ENCODE measurements at regions not wholly inside any gene's neighbourhood (a gene's known extent, or its start where the extent isn't known, plus 50 kb on each side); places are given as distances from the start of the nearest gene placed in this dataset.

GRCh38 chr14:61140271-61140670 lies 140.9 kb downstream of the TMEM30B start:
- Mint-ChIP-seq H3K27me3 (ENCODE audit: low read depth) (peaks cover 13% of the 10 kb centered on the region), H3K9me3 (peaks cover 34% of the 10 kb centered on the region), H3K27ac (no peak overlapping the region), H3K4me3 (no peak overlapping the region), H3K36me3 (ENCODE audit: low read depth) (no peaks in the 10 kb centered on the region), H3K4me1 (ENCODE audit: low read depth) (no peaks in the 10 kb centered on the region)
- CTCF ChIA-PET: interaction anchor here (1.4 kb wide), 1 partner anchor 114 kb away, joined by 3 read pairs; no protein-coding TSS in a partner anchor
- intact Hi-C loops (cut with micrococcal nuclease): no loop called here
- no peak for DNase-seq

- Mint-ChIP-seq H3K4me3 (no peak overlapping the region), H3K9me3 (peaks cover 24% of the 10 kb centered on the region), H3K36me3 (ENCODE audit: low read depth) (no peaks in the 10 kb centered on the region), H3K4me1 (ENCODE audit: low read depth) (no peaks in the 10 kb centered on the region), H3K27me3 (ENCODE audit: low read depth) (peaks cover 13% of the 10 kb centered on the region), H3K27ac (no peak overlapping the region)
- CTCF ChIA-PET: no interaction called here
- intact Hi-C loops (cut with micrococcal nuclease): no loop called here
- DNase-seq: no peak
Observed at GRCh38 chr14:61139006-61139599, 142.0 kb downstream of the TMEM30B start.

- Mint-ChIP-seq H3K27ac (no peak overlapping the region), H3K27me3 (ENCODE audit: low read depth) (peaks cover 14% of the 10 kb centered on the region), H3K4me3 (no peak overlapping the region), H3K4me1 (ENCODE audit: low read depth) (peaks cover 2% of the 10 kb centered on the region), H3K36me3 (ENCODE audit: low read depth) (no peaks in the 10 kb centered on the region), H3K9me3 (peaks cover 12% of the 10 kb centered on the region)
- intact Hi-C loops (cut with micrococcal nuclease): loop anchor here (1.0 kb wide), 1 partner anchor 45 kb away; no protein-coding TSS in a partner anchor
- CTCF ChIA-PET: no interaction called here
- no peak for DNase-seq
Observed at GRCh38 chr14:61132894-61133293, 148.2 kb downstream of the TMEM30B start.

- no peak overlapping the region for H3K27ac Mint-ChIP-seq
- H3K36me3 Mint-ChIP-seq (ENCODE audit: low read depth): no peaks in the 10 kb centered on the region
- CTCF ChIA-PET: no interaction called here
- intact Hi-C loops (cut with micrococcal nuclease): no loop called here
- H3K4me3 Mint-ChIP-seq: no peak overlapping the region
- peaks cover 2% of the 10 kb centered on the region for H3K4me1 Mint-ChIP-seq (ENCODE audit: low read depth)
- peaks cover 6% of the 10 kb centered on the region for H3K9me3 Mint-ChIP-seq
- peaks cover 10% of the 10 kb centered on the region for H3K27me3 Mint-ChIP-seq (ENCODE audit: low read depth)
- DNase-seq: no peak
Observed at GRCh38 chr14:61132336-61132735, 148.8 kb downstream of the TMEM30B start.

- peaks cover 2% of the 10 kb centered on the region for H3K4me1 Mint-ChIP-seq (ENCODE audit: low read depth)
- H3K9me3 Mint-ChIP-seq: no peaks in the 10 kb centered on the region
- CTCF ChIA-PET: no interaction called here
Observed at GRCh38 chr14:61130512-61131260, 149.6 kb downstream of the SLC38A6 start.

GRCh38 chr14:61129168-61129745 lies 148.2 kb downstream of the SLC38A6 start:
- H3K27me3 Mint-ChIP-seq (ENCODE audit: low read depth): peaks cover 7% of the 10 kb centered on the region
- intact Hi-C loops (cut with micrococcal nuclease): no loop called here
- CTCF ChIA-PET: no interaction called here
- DNase-seq: no peak
- H3K9me3 Mint-ChIP-seq: no peaks in the 10 kb centered on the region
- H3K36me3 Mint-ChIP-seq (ENCODE audit: low read depth): no peaks in the 10 kb centered on the region
- no peak overlapping the region for H3K27ac Mint-ChIP-seq
- no peak overlapping the region for H3K4me3 Mint-ChIP-seq
- H3K4me1 Mint-ChIP-seq (ENCODE audit: low read depth): peaks cover 2% of the 10 kb centered on the region

More at GRCh38 chr14:61130512-61131260, 149.6 kb downstream of the SLC38A6 start:
- Mint-ChIP-seq H3K36me3 (ENCODE audit: low read depth) (no peaks in the 10 kb centered on the region), H3K4me3 (no peak overlapping the region), H3K27ac (no peak overlapping the region), H3K27me3 (ENCODE audit: low read depth) (peaks cover 7% of the 10 kb centered on the region)
- no peak for DNase-seq
- intact Hi-C loops (cut with micrococcal nuclease): no loop called here

DNA sequence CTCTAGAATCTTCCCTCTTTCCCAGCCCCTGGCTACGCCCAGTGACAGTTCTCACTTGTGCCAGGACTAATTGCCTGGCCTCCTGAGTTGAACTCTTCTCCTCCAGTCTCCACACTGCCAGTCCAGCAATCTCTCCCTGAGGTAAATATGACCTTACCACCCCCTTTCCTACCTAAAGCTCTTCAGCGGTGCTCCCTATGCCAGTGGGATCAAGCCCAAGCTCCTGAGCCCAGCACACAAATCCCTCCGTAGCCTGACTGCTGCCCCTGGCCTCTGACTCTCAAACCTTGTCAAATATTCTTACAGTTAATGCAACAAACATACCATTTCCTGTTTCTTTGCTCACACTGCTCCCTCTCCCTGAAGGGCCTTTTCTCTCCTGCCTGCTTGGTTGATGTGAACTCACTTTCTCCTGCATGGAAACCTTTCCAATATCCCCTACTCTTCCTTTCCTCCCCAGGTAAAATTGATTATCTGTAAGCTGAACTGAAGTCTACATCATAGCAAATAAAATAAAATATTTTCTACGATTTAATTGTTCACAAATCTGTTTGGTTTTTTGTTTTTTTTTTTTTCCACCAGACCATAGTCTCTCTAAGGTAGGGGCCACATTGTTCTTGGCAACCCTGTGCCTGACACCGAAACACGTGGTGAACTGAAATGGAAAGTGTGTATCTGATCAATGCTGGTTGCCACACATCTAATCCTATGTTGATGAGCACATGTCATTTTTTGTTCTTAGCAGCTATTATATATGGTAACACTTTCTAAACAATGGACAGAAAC lies 147.5 kb downstream of the SLC38A6 start:
- peaks cover 2% of the 10 kb centered on the region for H3K4me1 Mint-ChIP-seq (ENCODE audit: low read depth)
- no peak overlapping the region for H3K27ac Mint-ChIP-seq
- no peaks in the 10 kb centered on the region for H3K36me3 Mint-ChIP-seq (ENCODE audit: low read depth)
- CTCF ChIA-PET: interaction anchor here (1.1 kb wide), 1 partner anchor 11 kb away, joined by 3 read pairs; no protein-coding TSS in a partner anchor
- intact Hi-C loops (cut with micrococcal nuclease): no loop called here
- no peaks in the 10 kb centered on the region for H3K9me3 Mint-ChIP-seq
- H3K27me3 Mint-ChIP-seq (ENCODE audit: low read depth): peaks cover 7% of the 10 kb centered on the region
- no peak for DNase-seq
- H3K4me3 Mint-ChIP-seq: no peak overlapping the region

GRCh38 chr14:61126603-61127498 lies 145.8 kb downstream of the SLC38A6 start:
- Mint-ChIP-seq H3K27me3 (ENCODE audit: low read depth) (peaks cover 5% of the 10 kb centered on the region), H3K4me3 (no peak overlapping the region), H3K36me3 (ENCODE audit: low read depth) (no peaks in the 10 kb centered on the region), H3K4me1 (ENCODE audit: low read depth) (no peaks in the 10 kb centered on the region), H3K27ac (no peak overlapping the region), H3K9me3 (no peaks in the 10 kb centered on the region)
- DNase-seq: no peak
- CTCF ChIA-PET: no interaction called here
- intact Hi-C loops (cut with micrococcal nuclease): no loop called here

DNA sequence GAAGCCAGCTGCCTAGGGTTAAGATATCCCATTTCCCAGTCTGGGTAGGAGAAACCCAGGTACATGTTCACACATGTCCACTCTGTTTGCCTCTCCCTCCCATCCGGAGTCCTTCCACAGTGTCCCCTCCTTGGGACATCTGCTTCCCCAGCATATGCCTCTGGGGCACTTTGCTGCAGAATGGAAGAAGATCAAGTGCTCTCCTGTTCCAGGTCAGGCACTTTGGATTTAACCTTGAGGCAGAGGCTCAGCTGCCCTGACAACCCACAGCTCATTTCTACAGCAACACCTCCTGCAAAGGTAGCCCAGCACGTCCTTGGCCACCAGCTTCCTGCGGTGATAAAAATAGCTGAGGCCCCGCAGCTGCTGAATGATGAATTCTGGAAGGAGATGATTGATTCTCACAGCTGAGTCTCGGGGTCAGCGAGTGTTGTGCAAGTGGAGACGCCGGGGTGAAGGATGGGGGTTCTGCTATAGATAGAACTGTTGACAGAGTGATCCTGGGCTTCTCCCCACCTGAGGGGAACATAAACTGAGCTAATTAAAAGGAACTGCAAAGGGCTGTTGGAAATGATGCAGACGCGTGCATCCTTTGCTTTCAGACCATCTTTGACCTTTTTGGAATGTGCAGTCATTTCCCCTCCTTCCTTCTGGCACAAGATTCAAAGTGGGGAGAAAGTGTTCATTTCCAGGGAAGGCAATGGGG lies 145.0 kb downstream of the SLC38A6 start:
- Mint-ChIP-seq H3K4me3 (no peak overlapping the region), H3K27me3 (ENCODE audit: low read depth) (peaks cover 5% of the 10 kb centered on the region), H3K9me3 (no peaks in the 10 kb centered on the region), H3K4me1 (ENCODE audit: low read depth) (no peaks in the 10 kb centered on the region), H3K36me3 (ENCODE audit: low read depth) (no peaks in the 10 kb centered on the region), H3K27ac (no peak overlapping the region)
- no peak for DNase-seq
- intact Hi-C loops (cut with micrococcal nuclease): no loop called here
- CTCF ChIA-PET: no interaction called here

DNA sequence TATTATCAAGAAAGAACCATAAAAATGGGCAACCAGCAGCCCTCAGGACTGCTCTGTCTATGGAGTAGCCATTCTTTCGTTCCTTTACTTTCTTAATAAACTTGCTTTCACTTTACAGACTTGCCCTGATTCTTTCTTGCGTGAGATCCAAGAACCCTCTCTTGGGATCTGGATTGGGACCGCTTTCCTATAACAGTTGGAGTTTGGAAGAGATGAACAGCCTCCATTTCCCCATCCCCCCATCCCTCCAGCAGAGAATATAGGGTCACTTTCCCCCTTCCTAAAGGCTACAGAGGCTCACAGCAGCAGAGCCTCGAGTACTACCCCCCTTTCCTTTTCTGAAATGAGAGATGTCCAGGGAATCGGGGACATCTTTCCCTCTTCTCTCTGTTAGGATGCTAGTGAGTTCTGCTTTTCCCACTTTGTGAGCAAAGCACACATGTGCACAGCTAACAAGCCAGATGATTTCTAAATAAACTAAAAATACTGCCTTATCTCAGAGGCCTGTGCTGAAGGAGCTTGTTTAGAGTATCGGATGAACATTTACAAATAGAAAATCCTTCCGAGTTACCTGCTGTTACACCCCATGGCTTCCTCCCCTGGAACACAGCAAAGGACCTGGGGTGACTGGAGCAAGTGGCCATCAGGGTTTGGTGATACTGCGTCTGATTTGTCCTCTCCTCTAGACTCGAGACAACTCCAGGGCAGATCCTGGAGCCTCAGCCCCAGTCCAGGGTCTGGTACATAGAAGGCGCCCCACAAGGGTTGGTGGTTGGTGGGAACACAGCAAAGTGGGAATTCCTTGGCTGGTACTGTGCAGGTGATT lies 144.2 kb downstream of the SLC38A6 start:
- Mint-ChIP-seq H3K27me3 (ENCODE audit: low read depth) (peaks cover 5% of the 10 kb centered on the region), H3K4me3 (no peak overlapping the region), H3K9me3 (no peaks in the 10 kb centered on the region), H3K27ac (no peak overlapping the region), H3K4me1 (ENCODE audit: low read depth) (peaks cover 3% of the 10 kb centered on the region), H3K36me3 (ENCODE audit: low read depth) (peaks cover 3% of the 10 kb centered on the region)
- CTCF ChIA-PET: no interaction called here
- intact Hi-C loops (cut with micrococcal nuclease): no loop called here
- DNase-seq: no peak

- Mint-ChIP-seq H3K9me3 (no peaks in the 10 kb centered on the region), H3K27me3 (ENCODE audit: low read depth) (peaks cover 7% of the 10 kb centered on the region), H3K4me3 (no peak overlapping the region), H3K27ac (no peak overlapping the region), H3K36me3 (ENCODE audit: low read depth) (peaks cover 3% of the 10 kb centered on the region), H3K4me1 (ENCODE audit: low read depth) (peaks cover 4% of the 10 kb centered on the region)
- no peak for DNase-seq
- intact Hi-C loops (cut with micrococcal nuclease): no loop called here
- CTCF ChIA-PET: no interaction called here
Observed at GRCh38 chr14:61122862-61123261, 141.8 kb downstream of the SLC38A6 start.
